HL-60 (cell line): ENCODE measurements at regions not wholly inside any gene's neighbourhood (a gene's known extent, or its start where the extent isn't known, plus 50 kb on each side); places are given as distances from the start of the nearest gene placed in this dataset.

Experiments used
- DNase-seq, 2 experiments: peaks; one replicate each; pipeline ENCODE4 v3.0.0-alpha.2; 2010 to 2020; ENCODE audit warnings: low read depth in 1 of 2, low spot score in 1 of 2
- H3K27ac ChIP-seq: fragments of 250-450 bp; sonication (Bioruptor Pico); replicated peaks from 2 replicates; pipeline ENCODE4 v1.5.1; 2020; ENCODE audit warnings: mild to moderate bottlenecking, moderate library complexity
- H3K27me3 ChIP-seq: fragments of 250-450 bp; sonication (Bioruptor Pico); 2 replicates; pipeline ENCODE4 v1.5.1; 2021; ENCODE audit warnings: mild to moderate bottlenecking, moderate library complexity; ENCODE audit not compliant: insufficient read depth, poor library complexity, severe bottlenecking
- H3K4me3 ChIP-seq: replicated peaks from 2 replicates; pipeline ENCODE4 v1.5.1; 2011; ENCODE audit warnings: mild to moderate bottlenecking, control low read depth, low read length; ENCODE audit not compliant: insufficient read depth
- GABPA ChIP-seq: IDR thresholded peaks from 2 replicates; pipeline ENCODE4 v1.6.1; 2012; ENCODE audit warnings: low read depth
- POLR2AphosphoS5 ChIP-seq: IDR thresholded peaks from 2 replicates; pipeline ENCODE4 v1.6.1; 2012; ENCODE audit warnings: low read depth
- REST ChIP-seq: IDR thresholded peaks from 2 replicates; pipeline ENCODE4 v1.6.1; 2012; ENCODE audit warnings: low read depth; ENCODE audit not compliant: insufficient replicate concordance
- SPI1 ChIP-seq: IDR thresholded peaks from 2 replicates; pipeline ENCODE4 v1.6.1; 2012; ENCODE audit warnings: low read depth, mild to moderate bottlenecking, borderline replicate concordance
- TF ChIP-seq, protein P1 (sequence below): IDR thresholded peaks from one replicate; pipeline ENCODE4 v1.5.1; 2011; ENCODE audit warnings: low read length, control low read depth, inconsistent platforms; ENCODE audit not compliant: insufficient read depth

DNA sequence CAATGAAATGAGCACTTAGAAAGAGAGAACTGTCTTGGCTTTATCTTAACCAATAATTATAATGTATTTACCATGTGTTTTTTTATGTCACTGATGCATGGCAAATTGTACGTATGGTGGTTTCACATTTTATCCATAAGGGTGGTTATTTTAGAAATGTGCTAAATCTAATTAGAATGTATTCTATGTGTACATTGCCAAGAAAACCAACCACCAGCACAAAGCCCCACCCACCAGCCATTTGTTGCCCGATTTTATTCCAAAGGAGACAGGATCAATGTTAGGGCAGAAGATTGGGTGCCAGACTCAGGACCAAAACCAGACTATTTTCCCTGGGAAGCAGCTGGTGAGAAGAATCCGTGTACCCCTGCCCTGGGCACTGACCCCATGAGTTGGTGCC lies 63.0 kb upstream of the SOX1 start:
- H3K4me3 ChIP-seq, result no peak overlapping the region
- no peaks in the 10 kb centered on the region for H3K27me3 ChIP-seq
- DNase-seq, result no peak
- H3K27ac ChIP-seq, result no peak overlapping the region
- TF ChIP-seq, protein P1, sequence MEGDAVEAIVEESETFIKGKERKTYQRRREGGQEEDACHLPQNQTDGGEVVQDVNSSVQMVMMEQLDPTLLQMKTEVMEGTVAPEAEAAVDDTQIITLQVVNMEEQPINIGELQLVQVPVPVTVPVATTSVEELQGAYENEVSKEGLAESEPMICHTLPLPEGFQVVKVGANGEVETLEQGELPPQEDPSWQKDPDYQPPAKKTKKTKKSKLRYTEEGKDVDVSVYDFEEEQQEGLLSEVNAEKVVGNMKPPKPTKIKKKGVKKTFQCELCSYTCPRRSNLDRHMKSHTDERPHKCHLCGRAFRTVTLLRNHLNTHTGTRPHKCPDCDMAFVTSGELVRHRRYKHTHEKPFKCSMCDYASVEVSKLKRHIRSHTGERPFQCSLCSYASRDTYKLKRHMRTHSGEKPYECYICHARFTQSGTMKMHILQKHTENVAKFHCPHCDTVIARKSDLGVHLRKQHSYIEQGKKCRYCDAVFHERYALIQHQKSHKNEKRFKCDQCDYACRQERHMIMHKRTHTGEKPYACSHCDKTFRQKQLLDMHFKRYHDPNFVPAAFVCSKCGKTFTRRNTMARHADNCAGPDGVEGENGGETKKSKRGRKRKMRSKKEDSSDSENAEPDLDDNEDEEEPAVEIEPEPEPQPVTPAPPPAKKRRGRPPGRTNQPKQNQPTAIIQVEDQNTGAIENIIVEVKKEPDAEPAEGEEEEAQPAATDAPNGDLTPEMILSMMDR, result no peak
- no peak for TF ChIP-seq SPI1
- no peak for TF ChIP-seq REST
- no peak for TF ChIP-seq POLR2AphosphoS5
- no peak for TF ChIP-seq GABPA

- Histone ChIP-seq H3K4me3 (no peak overlapping the region), H3K27me3 (no peaks in the 10 kb centered on the region), H3K27ac (no peak overlapping the region)
- no peak for DNase-seq
- TF ChIP-seq GABPA (no peak), SPI1 (no peak), REST (no peak), POLR2AphosphoS5 (no peak)
- TF ChIP-seq, protein P1, result no peak
Measured at GRCh38 chr13:112005925-112006324, 61.0 kb upstream of the SOX1 start.

DNA sequence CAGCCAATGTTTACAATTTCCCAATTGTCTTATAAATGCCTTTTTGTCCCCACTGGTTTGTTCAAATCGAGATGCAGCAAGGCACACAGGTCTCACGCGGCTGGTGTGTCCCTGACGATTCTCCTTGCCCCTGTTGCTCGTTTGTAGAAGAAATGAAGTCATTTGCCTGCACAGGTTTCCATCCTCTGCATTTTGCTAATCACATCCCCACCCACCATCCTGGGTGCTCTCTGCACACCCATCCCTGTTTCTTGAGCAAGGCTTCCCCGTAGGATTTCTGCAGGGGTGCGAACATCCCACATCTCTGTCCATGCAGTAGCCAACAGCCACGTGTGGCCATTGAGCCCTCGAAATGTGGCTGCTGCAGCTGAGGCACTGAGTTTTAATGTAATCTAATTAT lies 59.8 kb upstream of the SOX1 start:
- Histone ChIP-seq H3K27ac (no peak overlapping the region), H3K27me3 (no peaks in the 10 kb centered on the region), H3K4me3 (no peak overlapping the region)
- no peak for DNase-seq
- TF ChIP-seq REST (no peak), GABPA (no peak), POLR2AphosphoS5 (no peak), SPI1 (no peak)
- TF ChIP-seq, protein P1, result no peak
